ENCODE measurements at regions not wholly inside any gene's neighbourhood (a gene's known extent, or its start where the extent isn't known, plus 50 kb on each side); places are given as distances from the start of the nearest gene placed in this dataset.

DNA sequence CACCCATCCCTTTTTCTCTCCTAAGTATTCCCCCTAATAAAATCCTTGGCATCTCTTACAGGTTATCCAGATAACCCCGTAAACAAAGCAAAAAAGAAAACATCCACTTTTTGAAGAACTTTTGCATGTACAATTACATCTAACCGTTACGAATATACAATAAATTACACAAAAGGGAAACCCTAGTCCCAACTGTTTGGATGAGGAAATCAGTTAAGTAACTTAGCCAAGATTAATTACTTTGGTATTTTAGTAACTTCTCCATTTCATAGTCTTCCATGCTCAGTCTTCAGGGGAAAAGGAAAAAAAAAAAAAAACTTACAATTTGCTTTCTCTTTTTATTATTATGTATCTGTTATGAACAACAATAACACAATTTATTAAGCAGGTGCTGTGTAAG, 212.9 kb downstream of the ACTL7B start:
- DNase-seq = no peak

DNA sequence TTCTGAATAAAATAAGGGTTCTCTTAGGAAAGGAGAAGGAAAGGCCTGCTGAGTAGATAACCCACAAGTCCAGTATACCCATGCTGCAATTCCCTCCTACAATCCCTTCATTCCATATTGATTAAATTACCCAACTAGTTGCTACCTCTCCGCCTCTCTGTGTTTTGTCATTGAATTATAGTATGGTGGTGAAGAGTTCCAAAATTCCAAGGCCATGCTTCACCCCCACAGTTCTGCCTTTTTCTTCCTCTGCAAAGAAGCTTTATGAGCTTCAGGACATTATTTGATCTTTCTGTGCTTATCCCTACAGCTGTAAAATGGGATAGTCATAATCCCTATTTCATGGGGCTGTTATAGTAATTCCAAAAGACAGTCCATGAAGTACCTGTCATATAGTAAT, 215.6 kb downstream of the ACTL7B start:
- no peak for DNase-seq

DNA sequence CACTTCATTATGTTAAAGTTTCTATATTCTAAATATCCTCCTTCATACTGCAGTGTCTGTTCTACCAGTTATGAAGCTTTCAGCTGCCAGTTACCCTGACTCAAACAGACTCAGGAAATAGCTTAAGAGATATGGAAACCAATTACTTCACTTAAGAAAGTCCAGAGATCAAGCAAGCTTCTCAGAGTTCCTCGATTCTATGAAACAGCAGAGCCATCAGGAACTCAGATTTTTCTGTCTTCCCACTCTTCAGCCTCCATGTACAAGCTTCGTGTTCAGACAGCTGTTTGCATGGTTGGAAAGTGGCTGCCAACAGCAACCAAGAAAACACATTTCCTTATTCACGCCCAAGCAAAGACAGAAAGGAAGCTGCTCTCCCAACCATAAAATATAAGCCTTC, 216.1 kb downstream of the ACTL7B start:
- no peak for DNase-seq

DNA sequence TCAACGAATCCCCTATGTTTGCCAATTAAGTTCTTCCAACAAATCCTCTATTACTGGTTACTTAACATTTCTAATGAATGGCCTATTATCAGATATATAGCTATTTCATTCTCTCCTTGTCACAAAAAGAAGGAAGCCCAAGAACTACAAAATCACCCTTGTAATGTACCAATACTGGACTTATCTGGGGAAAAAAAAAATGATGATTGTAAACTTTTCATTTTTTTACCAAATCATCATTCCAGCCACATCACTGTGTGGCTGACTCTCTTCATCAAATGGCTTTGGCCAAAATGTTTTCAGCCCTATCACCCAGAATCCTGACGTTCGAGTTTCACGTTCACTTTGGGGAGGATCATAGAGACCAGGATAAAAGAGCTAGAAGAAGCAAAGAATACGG, 216.7 kb downstream of the ACTL7B start:
- no peak for DNase-seq

DNA sequence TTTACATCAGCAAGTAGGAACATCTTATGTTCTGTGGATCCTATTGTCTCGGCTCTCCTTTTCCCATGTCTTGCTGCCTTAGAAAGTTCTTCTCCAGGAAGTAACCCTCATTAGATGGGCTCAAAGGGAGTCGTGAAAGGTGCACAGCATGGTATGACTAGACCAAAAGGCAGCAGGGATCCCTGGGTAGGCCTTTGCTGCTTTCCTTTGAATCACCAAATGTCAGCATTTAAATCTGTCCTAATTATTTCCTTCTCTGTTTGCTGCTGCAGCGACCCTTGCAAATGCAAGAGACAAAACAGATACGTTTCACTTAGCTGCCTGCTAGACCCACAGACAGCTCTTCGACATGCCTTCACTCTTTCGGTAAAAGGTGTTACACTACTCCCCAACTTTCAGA, 218.4 kb downstream of the ACTL7B start:
- no peak for DNase-seq

DNA sequence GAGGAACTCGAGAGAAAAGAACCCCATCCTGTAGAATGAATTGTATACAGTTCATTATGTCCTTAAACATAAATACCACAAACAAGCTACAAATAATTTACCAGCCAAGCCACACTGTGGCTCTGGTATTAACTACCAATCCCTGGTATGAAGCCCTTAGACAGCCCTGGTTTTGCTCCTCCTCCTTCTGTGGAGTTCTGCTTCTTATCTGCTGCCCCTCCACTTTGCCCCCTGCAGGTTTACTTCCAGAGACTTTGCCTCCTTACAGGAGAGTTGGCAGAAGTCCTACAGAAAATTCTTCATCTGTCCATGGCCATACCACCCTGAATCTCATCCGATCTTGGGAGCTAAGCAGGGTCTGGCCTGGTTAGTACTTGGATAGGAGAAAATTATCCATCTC, 219.8 kb downstream of the ACTL7B start:
- no peak for DNase-seq

DNA sequence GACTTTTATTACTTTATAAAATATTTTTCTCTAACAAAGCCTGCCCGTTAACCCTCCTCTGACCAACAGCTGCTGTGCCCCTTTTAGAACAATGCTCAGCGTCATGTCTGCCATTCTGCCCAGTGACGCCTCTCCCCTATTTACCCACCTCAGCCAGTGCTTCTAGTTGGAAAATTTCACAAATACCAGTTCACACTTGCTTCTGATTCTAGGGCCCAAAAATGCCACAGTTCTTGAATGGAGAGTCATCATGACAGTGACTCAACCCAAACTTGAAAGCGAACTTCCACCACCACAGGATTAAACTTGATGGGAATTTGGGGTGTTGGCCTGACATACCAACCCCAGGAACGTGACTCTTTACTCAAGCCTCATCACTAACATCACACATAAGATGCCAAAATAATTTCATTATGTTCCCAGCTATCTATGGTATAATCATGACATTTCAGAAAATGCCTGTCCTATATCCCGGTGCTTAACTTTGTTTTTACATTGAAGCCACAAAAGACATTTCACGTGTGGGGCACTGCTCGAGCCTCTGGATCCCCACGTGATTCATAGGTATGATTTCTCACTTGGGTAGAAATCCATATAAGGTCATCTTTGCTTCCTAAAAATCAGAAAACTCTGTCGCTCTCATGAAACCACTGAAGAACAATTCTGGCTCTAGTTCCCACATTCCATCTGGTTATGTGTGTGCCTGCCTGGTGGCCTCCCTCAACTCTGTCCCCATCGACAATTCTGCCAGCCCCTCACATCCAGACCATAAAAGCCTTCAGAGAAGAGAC, 220.9 kb downstream of the ACTL7B start:
- DNase-seq = no peak

DNA sequence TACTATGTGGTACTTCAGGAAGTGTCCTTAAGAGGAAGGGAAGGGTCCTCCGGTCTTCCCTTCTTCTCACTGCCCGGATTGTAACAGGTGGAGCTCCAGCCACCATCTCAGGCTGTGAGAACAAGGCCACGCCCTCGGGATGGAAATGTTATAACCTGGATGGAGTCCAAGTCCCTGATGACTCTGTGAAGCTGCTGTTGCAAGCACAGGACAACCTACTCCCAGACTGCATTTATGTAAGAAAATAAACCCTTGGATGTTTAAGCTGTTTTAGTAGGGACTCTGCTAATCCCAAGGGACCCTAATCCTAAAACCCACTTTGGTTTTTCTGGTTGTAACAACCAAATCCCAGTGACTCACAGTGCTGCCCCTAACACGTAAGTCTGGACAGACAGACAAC, 221.6 kb downstream of the ACTL7B start:
- no peak for DNase-seq

DNA sequence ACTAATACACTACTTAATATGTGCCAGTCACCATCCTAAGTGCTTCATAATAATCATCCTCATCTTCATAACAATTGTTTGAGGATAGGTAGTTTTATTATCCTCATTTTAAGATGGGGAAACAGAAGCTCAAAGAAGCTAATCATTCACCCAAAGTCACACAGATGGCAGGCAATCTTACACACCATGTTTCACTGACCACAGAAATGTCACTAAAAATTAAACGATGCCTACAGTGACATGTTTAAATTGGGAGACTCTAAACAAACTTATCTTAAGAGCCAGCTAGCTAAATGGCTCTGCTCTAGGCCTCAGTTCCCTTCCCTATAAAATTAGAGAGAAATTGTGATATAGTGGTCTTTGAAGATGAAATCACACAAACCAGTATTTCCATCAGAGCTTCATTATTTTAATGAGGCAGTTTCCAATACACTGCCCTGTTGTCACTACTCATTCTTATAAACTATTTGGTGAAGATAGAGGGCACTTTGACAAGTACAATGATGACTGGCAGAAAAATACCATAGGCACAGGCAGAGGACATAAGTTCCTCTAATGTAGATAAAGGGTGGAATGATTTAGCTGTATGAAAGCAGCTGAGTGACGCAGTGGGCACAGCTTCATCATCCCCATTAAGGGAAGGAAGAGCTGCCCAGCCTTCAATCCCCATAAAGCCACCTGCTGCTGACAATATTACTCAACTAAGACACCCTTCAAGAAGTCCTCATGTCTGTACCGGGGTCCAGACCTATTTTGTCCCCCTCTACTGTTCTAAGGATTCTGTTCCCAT, 224.1 kb downstream of the ACTL7B start:
- DNase-seq = no peak

DNA sequence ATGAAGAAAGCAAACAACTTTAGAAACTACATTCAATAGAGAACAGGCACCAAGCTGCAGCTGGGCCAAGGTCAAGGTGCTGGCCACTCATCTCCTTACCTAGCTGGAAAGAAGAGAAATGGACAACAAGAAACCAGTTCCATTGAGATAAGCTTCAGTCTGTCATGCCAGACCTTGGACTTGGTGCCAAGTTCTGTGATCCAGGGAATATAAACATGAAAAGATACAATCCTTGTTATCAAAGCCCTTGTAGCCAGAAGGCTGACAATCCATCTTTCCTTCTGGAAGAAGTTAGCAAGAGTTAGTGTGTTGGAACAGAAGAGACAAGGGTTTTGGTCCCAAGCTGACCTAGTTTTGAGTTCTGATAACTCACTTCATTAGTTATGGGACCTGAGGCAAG, 227.5 kb downstream of the ACTL7B start:
- DNase-seq = no peak

DNA sequence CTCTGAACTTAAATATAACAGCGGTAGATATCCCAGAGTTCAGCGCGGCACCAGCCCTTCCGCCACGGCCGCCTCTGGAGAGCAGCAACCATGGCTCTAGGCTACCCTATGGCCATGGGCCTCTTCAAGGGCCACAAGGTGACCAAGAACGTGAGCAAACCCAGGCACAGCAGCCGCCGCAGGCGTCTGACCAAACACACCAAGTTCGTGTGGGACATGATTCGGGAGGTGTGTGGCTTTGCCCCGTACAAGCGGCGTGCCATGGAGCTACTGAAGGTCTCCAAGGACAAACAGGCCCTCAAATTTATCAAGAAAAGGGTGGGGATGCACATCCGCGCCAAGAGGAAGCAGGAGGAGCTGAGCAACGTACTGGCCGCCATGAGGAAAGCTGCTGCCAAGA, 229.0 kb downstream of the ACTL7B start:
- DNase-seq = no peak

DNA sequence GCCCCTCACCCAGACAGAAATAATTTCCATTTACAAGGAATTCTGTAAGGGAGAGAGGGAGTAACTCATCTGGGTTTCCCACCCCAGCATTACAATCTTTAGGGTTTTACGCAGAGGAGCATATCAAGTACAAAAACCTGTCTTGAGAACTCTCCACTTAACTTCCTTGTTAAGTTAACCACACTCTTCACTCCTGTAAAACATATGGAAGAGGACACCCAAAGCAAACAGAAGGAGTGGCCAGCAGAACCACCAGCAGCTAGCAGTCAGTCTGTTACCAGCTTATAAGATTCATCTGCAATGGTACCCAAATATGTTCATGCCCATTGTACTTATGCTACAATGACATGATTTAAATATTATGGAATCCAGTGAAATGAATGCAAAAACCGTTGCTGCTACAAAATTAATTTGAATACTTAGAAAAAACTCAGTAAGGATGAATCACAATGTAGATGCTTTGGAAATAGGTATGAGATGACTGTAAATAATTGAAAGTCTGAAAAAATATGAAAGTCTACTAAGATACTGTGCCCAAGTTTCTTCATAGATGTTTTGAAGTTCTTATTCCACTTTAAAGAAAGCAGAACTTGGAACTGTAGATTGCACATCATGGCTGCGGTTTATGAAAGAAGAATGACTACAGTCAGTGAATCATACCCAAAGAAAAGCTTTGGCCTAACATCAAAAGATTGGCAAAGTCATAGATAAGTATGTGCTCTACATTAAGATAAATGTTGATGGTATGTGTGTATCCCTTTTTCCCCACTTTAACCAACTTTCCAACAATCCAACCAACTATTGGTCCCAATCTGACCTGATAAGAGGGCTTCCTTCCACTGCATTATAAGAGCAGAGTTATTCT, 233.6 kb downstream of the ACTL7B start:
- DNase-seq = no peak

DNA sequence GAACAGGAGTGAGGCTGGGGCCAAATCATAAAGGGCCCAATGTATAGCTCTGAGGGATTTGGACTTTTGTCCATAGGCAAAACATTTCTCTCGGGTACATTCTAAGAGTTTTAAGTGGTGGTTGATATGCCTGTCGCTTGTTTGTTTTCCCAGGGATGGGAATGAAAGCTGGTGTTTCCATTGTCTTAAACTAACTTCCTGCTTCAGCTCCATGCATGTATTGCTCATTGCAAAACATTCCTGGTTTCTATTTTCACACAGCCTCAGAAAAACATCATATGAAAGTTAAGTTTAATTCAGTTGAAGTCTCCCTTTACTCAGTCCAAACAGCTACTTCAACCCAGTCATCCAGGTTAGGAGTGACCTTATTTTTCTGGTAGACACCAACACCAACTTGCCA, 235.0 kb downstream of the ACTL7B start:
- no peak for DNase-seq

DNA sequence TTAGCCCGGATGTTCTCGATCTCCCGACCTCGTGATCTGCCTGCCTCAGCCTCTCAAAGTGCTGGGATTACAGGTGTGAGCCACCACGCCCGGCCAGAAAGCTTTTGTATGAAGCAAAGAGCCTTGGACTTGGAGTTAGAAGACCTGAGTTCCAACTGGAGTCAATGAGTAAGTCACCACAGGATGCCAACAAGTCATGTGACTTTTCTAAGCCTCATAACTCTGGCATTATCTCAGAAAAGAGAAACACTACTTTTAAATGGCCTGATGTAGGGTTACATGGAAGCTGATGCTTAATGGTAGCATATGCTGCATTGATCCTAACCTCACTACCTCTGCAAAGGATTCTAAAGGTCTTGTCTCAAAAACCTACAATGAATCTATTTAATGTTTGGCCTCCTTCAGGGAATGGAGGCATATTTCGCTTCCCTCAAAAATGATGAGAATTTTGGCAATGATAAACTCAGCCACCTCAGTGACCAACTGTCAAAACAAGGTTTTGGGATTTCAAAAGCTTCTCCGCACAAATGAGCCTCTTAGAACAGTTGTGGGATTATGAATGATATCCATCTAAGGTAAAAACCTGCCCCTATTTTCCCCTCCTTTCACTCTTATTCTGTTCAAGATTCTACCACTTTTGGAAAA, 236.8 kb downstream of the ACTL7B start:
- DNase-seq = no peak

DNA sequence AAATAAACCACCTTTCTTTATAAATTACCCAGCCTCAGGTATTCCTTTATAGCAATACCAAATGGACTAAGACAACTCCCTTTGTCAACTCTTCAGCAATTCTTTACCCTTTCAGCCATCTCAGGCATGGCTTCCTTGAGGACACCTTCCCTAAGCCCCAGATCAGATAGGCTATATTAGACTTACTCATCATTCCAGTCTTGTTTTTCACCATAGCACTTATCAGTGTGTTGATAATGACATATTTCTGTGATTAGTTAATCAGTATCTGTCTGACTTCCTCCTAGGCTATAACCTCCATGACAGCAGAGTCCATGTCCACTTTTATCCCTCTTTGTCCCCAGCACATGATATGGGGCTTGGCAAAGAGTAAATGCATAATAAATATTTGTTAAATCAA, 238.1 kb downstream of the ACTL7B start:
- DNase-seq = no peak

DNA sequence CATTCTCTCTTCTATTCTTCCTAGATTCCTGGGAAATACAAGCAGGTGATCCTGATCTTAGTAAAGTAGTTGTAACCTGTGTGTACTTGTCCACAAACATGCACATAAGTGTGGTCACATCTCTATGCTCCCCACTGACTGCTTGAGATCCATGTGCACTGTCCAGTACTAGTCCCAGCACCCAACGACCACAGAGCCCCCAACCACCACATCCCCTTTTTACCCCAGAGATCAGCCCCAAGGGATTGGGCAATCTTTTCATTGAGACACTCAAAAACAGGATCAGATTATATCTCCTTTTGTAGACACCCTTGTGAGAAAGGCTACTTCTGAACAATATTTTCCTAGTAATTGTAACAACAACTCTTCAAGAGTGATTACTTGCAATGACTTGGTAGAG, 240.6 kb downstream of the ACTL7B start:
- DNase-seq = no peak

DNA sequence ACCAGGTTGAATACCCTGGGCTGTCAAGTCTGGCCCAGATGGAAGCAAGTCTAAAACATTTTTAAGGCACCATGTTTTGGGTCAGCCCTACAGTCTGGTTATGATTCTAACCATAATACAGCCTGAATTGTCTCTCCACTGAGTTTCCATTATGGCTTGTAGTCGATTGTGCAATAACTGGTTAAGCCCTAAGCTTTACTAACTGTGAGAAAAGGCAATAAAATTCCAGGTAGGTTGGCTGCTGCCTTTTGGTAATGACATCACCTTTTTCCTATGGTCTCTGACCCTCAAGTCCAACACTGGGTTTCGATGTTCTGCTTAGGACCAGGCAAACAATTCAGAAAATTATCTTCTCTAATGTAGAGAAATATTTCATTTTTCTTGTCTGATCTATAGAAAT, 243.3 kb downstream of the ACTL7B start:
- DNase-seq = no peak

DNA sequence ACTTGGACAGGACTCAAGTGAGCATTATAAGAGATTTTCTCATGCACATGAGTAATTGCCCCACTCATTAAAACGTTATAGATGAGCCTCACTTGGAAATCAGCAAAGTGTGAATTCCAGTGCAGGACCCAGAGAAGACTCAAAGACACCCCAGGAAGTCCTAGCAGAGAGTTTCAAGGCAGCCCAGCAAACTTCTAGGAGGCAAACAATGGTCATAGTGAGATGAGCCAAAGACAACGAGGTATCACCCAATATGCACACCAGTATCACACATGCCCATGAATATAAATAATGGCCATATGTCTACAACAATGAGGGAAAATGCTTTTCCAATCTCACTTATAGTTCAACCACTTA, 245.9 kb downstream of the ACTL7B start:
- no peak for DNase-seq

DNA sequence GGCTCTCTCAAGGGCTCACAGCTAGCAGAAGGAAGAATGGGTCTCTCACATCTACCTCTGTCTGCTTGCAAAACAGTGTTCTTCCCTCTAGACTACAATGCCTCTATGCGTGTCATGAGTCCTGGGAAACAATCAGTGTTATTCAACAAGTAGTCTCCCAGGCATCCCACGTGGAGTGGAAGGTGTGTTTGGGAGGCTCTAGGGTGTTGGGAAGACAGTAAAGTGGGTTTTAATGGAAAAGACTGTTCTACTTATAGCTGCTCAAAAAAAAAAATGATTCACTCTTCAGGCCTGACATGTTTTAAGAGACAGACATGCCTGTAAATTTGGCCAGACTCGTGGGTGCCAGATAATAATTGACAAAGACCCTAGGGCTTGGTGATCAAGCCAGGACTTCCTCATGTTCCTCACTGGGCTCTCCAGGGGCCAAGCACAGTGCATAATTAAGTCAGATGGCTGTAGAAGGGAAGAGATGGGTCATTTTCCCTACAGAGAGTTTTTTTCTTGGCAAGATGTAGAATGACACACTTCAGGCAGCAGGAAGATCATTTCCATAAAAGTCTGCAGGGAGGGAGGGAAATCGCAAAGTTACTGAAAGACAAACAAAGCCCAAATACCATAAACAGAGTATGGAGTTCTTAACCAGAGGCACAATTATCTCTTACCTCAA, 246.4 kb downstream of the ACTL7B start:
- DNase-seq = no peak

DNA sequence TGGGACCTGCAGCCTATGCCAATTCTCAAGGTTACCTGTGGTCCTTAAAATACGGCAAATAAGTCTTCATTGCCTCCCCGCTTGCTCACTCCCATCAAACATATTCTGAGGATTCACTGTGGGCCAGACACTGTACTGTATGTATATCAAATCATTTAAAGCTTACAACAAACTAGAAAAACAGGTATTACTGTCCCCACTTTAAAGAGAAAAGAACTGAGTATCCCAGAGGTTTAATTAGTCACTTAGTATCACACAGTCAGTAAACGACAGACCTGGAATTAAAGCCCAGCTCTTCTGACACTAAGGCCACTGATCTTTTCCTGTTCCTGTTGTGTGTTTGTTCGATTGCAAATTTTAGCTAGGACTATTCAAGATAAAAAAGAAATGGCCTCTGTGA, 248.2 kb downstream of the ACTL7B start:
- no peak for DNase-seq

DNA sequence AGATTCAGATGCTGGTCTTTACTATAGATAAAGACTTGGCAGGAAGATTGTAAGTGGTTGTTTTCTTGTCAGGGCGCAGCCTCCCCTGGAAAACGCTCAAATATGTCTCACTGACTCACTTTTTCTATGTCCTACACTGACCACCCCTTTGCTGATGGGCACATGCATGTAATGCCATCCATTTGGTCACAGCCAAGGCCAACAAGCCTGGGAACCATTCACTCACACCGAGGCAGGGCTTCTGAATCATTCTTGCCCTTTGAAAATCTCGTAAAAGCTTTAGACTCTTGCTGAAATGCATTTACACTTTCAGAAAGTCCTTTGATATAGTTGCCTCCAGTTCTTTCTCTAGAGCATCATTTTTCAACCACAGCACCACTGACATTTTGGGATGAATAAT, 249.4 kb downstream of the ACTL7B start:
- DNase-seq = no peak

DNA sequence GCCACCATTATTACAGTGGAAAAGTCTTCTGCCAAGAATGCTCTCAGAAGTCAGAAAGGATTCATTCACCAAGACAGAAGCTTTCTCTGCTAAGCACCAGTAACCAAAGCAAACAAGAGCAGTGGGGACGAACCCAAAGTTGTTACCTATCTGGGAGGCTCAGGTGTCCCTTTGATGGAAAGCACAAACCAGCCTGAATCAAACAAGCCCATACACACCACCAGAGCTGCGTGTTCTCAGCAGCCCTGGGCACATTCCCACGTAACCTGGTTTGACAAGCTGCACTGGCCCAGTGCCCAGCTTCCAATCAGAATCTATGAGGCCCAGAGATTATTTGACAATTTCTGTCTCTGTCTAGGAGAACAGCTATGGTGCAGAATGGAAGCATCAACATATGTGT, 252.6 kb downstream of the ACTL7B start:
- DNase-seq = no peak

DNA sequence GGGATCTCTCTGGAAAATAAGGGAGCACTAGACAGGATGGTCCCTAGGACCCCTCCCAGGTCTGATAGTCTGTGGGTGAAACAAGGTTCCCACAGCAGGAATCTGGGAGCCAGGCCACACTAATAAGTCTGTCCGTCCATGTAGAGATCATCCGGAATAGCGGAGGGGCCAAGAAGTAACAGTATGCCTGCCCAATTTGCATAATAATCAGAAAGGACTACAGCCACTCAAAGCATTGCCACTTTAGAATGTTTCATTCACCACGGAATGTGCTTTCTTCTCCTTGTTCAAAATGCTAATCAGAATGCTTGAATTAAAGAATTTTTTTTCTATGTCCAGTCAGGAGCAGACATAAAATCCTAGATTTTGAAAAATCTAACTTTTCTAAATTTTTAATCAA, 254.9 kb downstream of the ACTL7B start:
- DNase-seq = no peak

Measured in activated CD4-positive, CD25-positive, alpha-beta regulatory T cell (primary cell).